Dermis blood vessel endothelial cell (primary cell): ENCODE measurements at regions not wholly inside any gene's neighbourhood (a gene's known extent, or its start where the extent isn't known, plus 50 kb on each side); places are given as distances from the start of the nearest gene placed in this dataset.

ENCODE experiments used
- DNase-seq: peaks from one replicate; pipeline ENCODE4 v3.0.0; 2010

DNA sequence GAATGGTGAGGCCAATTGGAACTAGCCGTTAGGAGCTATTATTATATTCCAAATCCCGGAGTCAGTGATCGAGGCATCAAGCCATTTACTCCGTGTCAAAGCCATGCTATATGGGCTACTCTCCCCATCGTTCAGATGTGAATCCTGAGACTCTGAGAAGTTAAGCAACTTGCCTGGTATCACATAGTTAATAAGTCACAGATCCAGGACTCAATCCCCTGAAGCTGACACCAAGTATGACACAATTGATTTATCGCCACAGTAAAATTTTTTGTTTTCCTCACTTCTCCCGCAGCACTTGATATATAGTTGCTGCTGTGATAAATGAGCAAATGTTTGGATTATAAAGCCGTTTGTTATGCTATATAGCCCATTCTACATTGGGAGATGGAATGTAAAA lies 50.8 kb upstream of the TSHZ2 start:
- no peak for DNase-seq

GRCh38 chr20:52918311-52918710 lies 53.8 kb upstream of the TSHZ2 start:
- no peak for DNase-seq

GRCh38 chr20:52915564-52915963 lies 56.6 kb upstream of the TSHZ2 start:
- no peak for DNase-seq

DNA sequence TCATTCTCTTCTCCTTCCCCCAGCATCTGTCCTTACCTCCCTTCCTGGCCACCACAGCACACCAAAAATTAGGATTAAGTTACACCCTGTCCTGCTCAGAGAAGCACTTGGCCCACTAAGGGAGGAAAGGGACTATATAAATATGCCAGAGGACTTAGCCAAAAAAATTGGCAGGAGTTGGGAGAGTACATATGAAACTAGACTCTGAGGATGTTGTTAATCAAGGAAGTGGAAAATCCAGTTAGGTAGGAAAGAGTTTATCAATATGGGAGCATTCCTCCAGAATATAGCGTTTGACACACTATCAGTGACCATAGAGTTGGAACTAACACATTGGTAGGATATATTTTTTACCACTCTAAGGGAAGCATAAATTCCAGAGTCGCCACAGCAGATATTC lies 57.3 kb upstream of the TSHZ2 start:
- no peak for DNase-seq

DNA sequence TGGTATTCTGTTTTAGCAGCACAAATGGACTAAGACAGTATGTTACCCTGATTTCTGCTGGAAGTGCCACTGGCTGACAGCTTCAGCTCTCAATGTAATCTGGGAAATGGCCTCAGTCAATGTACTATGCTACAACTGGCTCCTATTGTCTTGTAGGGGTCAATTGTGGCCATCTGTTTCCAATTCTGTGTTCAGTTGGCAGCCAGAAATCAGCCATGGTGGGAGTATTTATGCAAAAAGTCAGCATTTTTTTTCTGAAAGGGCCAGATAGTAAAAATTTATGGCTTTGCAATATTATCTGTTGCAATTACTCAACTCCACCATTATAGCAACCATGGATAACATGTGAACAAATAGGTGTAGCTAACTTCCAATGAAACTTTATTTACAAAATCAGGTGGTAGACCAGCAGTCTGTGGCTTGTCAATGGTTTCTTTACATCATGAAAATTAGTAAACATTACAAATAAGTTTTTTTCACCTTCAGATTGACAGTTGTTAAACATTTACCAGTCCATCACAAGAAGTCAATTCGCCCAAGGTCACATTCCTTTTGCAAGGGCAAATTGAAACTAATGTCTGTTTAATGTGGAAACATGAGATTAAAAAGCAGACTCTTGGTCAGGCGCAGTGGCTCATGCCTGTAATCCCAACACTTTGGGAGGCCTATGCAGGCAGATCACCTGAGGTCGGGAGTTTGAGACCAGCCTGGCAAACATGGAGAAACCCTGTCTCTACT lies 58.3 kb upstream of the TSHZ2 start:
- no peak for DNase-seq

DNA sequence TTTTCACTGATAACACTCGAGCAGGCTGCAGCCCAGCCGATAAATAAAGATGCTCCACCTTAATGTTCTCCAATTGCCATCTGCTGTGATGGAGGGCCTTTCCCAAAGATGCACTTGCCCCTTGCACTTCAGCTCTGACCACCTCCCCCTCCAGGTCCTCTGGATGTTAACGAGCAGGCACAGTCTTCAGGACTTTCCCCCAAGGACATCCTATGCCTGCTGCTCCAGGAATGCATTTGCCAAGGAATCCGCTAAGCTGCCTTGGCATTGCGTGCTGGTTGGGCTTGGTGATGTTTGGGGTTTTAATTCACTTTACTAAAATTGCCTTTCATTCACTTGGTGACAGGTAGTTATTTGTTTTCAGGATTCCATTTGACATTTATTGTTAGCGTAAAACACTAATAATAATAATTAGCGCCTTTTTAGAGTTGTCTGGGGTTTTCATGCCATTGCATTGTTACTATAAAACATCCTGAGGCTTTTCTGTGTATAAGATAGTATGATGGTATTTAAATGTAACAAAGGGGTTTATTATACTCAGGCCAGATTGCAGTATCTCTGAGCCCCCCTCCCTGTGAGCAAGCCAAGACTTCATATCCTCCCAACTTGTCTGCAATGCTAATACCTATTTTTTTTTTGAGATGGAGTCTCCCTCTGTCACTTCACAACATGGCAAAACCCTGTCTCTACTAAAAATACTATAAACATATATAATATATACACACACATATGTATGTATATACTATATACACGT lies 66.7 kb upstream of the TSHZ2 start:
- DNase-seq: no peak

GRCh38 chr20:52904837-52905236 lies 67.3 kb upstream of the TSHZ2 start:
- DNase-seq: no peak

DNA sequence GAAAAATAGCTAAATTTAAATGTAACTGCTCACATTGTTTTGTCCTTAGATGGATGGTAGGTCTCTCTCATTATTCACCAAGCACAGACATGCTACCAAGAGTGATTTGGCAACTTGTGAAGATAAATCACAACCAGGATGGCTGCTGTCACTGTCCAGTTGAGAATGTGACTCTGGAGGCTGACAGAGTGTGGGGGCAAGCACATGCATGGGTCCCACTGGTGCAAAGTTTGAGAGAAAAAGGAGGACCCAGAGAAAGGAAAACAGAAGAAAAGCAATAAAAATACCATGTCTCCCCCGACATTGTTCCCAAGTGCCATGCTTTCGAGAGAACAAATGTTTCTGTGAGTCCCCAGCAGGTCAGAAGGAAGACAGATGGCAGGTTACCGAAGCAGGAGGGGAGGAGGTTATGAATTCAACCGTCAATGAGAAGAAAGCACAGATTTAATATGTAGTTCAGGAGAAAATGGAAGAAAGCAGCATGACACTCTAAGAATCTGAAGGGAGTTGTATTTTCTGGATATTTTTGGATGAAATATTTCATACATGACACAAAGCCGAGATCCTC lies 73.0 kb upstream of the TSHZ2 start:
- no peak for DNase-seq

DNA sequence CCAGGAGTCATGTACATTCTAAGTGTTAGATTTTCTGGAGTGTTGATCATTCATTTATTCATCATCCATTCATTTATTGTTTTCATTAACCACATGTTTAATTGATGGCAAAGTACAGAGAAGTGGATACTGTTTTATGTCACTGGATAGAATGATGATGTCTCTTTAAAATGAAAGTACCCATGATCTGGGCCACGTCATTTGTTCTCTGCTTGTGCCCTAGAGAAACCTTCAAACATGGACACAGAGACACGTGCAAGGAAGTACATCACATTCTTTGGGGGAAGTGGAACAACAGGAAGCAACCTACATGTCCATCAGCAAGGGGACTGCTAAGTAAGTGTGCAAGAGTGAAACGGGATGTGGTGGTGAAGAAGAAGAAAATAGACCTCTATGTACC lies 75.8 kb upstream of the TSHZ2 start:
- no peak for DNase-seq

- DNase-seq: no peak
Observed at GRCh38 chr20:52895701-52896100, 76.5 kb upstream of the TSHZ2 start.

- DNase-seq: no peak
Observed at GRCh38 chr20:52895235-52895634, 76.9 kb upstream of the TSHZ2 start.

- DNase-seq: no peak
Observed at GRCh38 chr20:52893498-52893897, 78.7 kb upstream of the TSHZ2 start.

DNA sequence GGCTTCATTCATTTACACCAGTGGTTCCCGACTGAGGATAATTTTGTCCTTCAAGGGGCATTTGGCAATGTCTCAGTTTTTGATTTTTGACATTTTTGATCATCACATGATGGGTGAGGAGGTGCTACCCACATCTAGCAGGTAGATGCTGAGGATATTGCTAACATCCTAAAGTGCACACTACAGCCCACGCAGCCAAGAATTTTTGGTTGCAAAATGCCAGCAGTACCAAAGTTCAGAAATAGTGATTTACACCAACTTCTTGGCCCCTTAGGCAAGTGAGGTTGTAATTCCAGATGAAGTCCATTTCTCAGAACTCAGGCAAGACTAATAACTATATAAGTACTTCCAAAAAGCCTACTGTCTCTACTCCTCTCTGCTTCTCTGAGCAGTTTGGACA lies 80.1 kb upstream of the TSHZ2 start:
- DNase-seq: no peak

- DNase-seq: no peak
Observed at GRCh38 chr20:52890130-52890529, 82.0 kb upstream of the TSHZ2 start.

GRCh38 chr20:52889225-52889624 lies 82.9 kb upstream of the TSHZ2 start:
- no peak for DNase-seq

GRCh38 chr20:52888096-52888495 lies 84.1 kb upstream of the TSHZ2 start:
- DNase-seq: no peak

- no peak for DNase-seq
Observed at GRCh38 chr20:52880997-52881396, 91.2 kb upstream of the TSHZ2 start.

DNA sequence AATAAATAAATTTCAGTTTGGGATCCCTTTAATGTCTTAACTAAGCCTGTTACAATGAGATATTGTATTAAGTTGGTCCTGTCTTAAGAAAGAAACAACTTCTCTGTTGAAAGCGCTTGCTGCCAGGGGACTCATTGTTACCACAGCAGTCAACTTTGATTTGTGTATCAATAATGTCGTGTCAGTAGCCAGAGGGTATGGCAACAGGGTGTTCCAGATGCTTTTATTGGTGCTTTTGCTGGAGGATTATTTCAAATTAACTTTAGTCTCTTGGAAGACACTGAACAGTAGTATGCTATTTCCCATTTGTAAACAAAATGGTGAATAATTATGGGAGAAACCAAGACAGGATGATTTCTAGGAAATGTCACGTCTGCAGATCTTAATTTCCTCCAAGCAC lies 91.9 kb upstream of the TSHZ2 start:
- DNase-seq: no peak

GRCh38 chr20:52874241-52874640 lies 97.9 kb upstream of the TSHZ2 start:
- no peak for DNase-seq

GRCh38 chr20:52869698-52870501 lies 102.3 kb upstream of the TSHZ2 start:
- DNase-seq: no peak

DNA sequence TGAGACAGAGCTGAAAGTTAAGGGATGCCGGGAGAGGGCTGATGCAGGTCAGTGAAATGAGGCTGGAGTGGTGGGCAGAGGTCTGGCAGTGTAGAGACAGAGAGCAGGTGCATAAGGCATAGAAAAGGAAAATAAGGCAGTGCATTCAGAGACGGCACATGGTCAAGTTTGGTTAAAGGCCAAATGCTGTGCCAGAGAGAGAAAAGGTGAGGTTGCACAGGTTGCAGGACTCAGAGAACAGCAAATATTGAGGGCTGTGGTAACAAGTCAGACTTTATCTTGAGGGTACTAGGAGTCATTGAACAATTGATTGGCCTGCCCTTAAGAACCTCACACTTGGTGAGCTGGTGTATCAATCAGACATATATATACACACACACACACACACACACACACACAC lies 102.9 kb upstream of the TSHZ2 start:
- DNase-seq: no peak

DNA sequence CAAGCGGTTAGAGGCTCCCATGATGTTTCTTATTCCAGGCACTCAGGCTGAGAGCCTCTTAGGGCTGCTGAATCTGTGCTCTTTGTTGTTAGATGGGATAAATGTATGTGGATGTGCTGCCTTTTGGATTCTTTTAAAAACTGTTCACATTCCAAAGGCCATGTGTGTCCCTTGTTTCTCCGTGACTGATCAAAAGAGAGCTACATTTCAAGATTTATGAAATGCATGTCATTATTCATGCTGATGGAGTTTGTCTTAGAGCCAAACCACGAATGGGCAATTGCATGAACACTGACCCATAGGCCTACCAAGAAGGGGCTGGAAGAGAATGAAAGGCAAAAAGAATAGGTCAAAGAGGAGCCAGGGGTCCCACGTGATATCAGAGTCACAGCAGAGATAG lies 104.9 kb upstream of the TSHZ2 start:
- DNase-seq: no peak

- DNase-seq: no peak
Observed at GRCh38 chr20:52864916-52865605, 107.1 kb upstream of the TSHZ2 start.
